Body of pancreas (tissue), 4 donors: ENCODE measurements at regions not wholly inside any gene's neighbourhood (a gene's known extent, or its start where the extent isn't known, plus 50 kb on each side); places are given as distances from the start of the nearest gene placed in this dataset.

Experiments used
- CTCF ChIP-seq, 7 experiments: fragments of 450-650 bp in 4 of 7; fragments of 200-600 bp in 3 of 7; sonication (generic) in 3 of 7; IDR thresholded peaks; one replicate each; pipeline ENCODE4 v1.5.1; 2016 to 2019; ENCODE audit warnings: antibody characterized with exemption in 7 of 7
- POLR2A ChIP-seq, 3 donors: fragments of 450-650 bp; IDR thresholded peaks; one replicate each; pipeline ENCODE4 v1.6.1; 2016; ENCODE audit warnings: antibody characterized with exemption in 3 of 3, mild to moderate bottlenecking in 2 of 3

DNA sequence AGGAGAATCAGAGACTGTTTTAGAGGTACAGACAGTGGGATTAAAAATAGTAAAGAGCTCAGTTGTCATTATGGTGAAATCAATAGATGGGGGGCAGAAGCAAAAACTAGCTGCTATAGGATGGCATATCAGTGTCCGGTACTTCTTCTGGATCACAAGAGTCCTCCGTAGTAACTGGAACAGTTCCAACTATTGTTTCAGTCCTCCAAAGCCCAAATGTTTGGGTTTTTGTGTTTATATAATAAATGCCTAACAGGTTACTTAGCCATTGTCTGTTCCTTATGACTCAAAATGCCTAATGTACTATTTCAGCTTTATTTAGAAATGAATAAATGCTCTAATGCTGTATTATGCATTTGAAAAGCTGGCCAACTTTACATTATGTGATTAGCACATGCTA lies 401.2 kb downstream of the PTH2R start:
- TF ChIP-seq CTCF (IDR thresholded peaks at IDR 0.05), result no peak
- TF ChIP-seq POLR2A (IDR thresholded peaks at IDR 0.05), result no peak
